ENCODE measurements at regions not wholly inside any gene's neighbourhood (a gene's known extent, or its start where the extent isn't known, plus 50 kb on each side); places are given as distances from the start of the nearest gene placed in this dataset.

DNA sequence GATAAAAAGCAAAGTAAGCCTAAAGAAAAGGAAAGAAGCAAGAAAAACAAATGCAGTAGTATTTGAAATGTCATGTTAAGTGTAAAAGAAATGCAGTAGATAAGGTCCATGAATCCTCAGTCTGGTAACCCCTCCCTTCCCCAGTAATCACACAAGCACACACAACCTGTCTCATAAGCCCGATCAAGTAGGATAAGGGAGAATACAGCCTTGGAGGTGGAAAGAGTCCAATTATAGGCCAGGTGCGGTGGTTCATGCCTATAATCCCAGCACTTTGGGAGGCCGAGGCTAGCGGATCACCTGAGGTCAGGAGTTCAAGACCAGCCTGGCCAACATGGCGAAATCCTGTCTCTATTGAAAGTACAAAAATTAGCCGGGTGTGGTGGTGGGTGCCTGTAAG is 117.9 kb downstream of the GADD45G start:
- no peak for DNase-seq (ENCODE audit: low read depth in 2 of 2)

DNA sequence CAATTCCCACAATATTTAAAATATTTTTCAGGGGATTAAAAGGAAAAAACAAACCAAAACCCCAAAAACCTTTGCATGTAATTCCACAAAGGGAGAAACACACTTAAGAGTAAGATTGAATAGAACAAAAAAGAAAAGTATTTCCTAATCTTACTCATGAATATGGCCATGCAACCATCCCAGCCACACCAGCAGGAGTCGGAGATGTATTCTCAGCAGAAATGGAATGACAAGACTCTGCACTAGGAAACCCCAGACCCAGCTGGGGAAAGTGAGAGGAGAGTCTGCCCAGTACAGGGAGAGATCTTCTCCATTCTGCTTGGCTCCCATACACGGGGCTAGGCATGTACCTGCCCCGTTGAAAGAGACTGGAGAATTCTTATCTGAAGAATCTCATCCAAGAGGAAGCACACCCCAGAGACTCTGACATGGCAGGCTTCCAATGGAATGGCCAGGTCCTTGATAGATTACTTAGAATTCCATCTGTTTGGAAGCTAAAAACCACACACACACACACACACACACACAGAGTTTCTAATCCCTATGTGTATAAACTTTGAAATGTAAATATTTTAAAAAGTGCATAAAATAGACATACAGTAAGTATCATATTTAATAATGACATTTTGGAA is 118.8 kb downstream of the GADD45G start:
- DNase-seq (ENCODE audit: low read depth in 2 of 2), result no peak

DNA sequence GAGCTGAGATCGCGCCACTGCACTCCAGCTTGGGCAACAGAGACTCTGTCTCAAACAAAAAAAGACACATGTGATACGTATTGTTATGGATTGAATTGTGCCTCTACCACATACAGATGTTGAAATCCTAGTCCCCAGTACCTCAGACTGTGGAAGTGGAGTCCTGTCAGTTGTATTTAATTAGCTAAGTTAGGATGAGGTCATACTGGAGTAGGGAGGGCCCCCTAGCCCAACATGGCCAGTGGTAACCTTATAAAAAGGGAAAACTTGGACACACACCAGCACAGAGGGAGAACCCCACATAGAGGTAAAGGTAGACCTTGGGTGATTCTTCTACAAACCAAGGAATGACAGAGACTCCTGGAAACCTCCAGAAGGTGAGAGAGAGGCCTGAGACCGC is 119.8 kb downstream of the GADD45G start:
- no peak for DNase-seq (ENCODE audit: low read depth in 2 of 2)

DNA sequence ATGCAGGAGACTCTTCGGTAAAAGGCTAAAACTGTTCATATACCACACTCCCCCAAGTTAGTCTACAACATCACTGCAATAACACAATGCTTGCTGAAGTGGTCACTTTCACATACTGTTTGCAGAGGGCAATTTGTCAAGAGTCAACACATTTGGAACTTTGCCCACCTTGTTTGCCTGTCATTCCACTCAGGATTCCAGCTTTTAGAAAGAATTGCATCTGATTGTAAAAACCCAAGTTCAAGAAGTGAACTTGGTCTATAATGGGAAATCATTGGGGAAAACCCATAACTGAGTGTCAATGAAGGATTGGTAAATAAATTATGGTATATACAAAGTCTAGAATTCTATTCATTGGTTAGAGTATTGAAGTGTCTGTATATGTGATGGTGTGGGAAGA is 120.5 kb downstream of the GADD45G start:
- no peak for DNase-seq (ENCODE audit: low read depth in 2 of 2)

DNA sequence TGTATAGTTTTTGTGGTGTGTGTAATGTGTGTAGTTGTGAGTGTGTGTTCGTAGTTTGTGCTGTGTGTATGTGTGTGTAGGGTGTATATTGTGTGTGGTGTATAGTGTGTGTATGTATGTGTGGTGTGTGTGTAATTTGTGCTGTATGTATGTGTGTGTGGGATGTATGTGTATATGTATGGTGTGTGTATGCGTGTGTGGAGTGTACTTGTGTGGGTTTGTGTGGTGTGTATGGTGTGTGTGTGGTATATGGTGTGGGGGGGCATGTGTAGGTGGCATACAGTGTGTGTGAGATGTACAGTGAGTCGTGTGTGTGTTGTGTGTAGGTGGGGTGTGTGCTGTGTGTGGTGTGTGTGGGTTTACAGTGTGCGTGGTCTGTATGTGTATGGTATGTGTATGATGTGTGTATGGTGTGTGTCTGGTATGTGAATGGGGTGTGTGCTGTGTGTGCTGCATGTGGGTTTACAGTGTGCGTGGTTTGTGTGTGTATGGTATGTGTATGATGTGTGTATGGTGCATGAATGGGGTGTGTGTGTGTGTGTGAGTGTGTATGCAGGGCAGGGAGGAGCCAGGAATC is 125.2 kb downstream of the GADD45G start:
- no peak for DNase-seq (ENCODE audit: low read depth in 2 of 2)

DNA sequence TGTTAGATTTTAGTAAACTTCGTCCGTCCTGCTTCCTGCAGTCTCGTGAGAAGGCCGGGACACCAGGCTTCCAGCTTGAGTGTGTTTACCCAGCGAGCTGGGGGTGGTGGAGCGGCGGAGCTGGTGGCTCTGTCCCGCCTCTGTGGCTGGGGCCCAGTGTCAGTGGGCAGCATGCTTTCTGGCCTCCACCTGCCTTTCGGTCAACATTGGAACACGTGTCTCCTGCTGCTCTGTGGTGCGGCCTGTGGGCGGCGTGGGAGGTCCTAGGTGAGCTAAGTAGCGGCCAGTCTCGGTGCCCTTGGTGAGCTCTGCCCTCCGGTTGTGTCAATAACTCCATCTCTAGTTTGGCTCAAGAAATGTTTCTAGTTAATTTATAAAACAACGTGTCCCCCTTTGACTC is 125.9 kb downstream of the GADD45G start:
- no peak for DNase-seq (ENCODE audit: low read depth in 2 of 2)

DNA sequence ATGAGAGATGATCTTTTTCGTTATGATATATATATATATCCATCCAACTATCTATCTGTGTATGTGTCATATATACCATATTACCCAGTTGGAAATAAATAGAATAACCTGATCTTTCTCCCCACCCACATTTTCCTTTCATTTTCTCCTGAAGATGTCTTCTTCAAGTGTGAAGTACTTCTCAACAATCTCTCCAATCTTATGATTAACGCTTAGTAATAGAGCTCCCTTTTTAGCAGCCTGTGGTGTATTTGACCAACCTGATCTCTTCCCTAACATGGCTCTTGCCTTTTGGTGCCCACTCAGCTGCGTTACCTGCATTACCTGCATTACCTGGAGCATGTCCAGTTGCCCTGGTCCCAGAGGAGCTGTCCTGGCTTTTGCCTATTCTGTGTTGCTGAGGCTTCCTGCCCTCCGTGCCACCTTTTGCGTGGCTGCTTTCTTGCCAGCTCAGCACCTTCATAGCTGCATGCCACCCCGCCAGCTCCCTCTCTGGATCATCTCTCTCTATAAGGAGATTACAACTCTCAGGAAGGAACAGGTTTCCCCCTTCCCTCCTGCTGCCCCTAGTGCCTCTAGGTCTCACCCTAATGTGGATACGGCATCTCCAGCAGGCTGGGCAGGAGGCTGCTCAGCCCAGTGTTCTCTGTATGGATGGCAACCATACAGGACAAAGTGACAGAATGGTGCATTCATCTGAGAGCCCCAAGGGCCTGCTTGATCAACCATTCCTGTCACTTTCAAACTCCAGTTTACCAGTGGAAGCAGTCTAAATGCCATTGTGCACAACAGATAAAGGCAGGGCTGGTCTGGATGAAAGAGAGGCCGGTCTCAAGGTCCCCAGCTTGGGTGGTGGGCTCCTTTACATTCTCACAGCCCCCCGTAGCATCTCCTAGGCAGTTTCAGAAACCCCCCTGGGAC is 126.7 kb downstream of the GADD45G start:
- DNase-seq (ENCODE audit: low read depth in 2 of 2), result no peak

DNA sequence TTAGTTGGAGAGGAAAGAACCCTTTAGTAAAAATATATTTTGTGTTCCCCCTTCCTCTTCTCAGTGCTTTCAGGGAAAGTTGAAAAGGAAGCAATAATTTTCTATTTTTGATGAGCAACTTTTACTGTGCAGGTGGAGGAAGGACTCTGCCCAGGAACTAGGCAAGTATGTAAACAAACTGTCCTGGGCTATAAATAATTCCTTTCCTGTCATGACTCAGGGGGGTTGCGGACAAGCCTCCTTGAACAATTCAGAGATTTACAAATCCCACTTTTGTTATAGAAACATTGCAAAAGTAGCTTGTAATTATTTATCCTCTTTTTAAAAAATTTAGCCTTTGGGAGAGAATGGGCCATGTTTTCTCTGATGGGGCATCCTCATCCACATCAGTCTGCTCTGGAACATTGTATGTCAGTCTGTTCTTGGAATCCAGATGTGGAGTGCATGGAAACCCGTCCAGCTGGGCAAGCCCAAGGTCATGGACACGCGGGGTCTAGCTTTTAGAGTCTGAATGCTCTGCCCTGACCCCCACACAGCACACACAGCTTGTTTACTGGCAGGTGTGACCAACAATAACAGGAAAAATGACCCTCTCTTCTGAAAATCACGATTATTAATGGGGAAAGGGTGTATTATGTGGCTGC is 127.6 kb downstream of the GADD45G start:
- no peak for DNase-seq (ENCODE audit: low read depth in 2 of 2)

DNA sequence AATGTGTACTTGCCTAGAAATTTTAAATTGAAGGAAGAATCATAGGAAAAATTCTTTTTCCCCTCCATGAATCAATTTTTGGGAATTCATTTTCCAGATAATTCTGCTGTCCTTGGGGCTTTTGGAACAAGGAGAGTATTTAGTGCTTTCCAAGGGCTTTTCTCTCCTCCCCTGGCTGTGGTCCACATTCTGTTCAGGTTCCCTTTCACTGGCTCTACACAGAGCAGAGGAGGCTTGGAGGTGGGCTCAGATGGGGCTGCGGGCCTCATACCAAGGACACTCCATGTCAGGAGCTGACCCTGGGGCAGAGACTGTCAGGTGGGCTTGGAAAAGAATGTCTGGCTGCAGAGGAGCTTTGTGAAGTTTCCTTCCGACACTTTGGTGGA is 128.1 kb downstream of the GADD45G start:
- DNase-seq (ENCODE audit: low read depth in 2 of 2), result no peak

DNA sequence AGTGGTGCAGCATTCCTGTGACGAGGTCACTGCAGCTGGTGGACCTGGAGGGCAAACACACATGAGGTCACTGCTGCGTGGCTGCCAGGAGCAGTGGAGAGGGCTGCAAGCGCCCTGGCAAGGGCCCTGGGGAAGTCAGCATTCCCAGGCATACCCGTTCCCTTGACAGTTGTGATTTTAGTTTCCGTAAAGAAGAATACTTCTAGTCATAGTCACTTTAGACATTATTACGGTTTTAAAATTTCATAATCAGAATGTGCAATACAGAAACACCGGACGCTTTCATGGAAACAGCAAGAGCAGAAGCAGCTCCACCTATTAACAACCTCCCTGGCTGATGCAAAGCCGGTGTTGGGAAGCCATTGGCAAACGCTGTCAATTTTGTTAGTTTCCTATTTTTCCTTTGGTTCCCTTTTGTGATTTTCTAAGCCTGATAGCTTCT is 129.8 kb downstream of the GADD45G start:
- DNase-seq (ENCODE audit: low read depth in 2 of 2), result no peak

DNA sequence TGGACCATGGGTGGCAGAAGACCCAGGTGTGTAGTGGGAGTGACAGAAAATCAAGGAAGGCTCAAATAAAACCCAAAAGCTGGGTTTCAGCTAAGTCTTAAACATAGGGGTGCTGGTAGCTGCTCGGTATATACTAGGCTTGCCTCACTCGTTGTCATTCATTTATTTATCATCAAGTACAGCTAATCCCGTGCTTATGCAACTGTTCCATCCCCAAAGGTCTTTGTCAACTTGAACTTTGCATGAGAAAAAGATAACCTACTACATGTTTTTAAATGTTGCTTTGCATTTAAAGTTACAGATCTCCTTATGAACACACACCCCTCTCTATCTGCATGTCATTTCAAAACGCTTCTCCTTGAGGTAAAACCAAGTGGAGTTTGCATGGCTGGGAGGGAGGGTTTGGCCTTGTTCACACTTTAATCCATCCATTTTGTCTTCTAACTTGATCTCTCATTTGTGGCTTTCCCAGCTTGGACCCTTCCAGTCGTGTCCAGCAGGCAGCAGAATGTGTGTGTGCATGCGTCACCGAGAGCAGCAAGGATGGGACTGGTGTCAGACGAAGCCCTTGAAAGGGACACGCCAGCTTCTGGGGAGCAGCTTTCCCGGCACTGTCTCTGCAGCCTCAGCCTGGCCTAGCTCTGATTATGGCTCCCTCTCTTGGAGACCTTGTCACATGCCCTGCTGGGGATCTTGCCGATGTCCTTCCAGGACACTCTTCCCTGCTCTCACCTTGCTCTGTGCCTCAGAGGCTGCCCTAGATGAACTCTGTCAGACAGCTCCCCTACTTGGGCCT is 133.5 kb downstream of the GADD45G start:
- DNase-seq (ENCODE audit: low read depth in 2 of 2), result no peak

DNA sequence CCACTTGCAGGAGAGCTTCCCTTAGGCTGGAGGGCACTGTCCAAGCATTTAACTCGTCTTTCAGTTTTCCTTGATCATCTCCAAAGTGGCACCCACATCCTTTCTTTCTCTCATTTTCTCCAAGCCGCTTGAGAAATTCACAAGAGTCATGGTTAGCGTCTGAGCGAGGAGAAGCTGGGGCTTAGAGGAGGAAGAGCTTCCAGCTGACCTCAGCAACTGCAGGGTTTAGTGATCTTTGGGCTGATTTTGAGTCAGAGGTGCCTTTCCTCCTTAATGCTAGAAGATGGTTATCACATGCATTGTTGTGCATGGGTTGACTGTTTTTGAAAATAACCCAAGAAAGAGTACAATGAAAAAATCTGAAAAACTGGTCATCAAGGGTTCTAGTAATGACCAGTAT is 134.7 kb downstream of the GADD45G start:
- DNase-seq (ENCODE audit: low read depth in 2 of 2), result no peak

DNA sequence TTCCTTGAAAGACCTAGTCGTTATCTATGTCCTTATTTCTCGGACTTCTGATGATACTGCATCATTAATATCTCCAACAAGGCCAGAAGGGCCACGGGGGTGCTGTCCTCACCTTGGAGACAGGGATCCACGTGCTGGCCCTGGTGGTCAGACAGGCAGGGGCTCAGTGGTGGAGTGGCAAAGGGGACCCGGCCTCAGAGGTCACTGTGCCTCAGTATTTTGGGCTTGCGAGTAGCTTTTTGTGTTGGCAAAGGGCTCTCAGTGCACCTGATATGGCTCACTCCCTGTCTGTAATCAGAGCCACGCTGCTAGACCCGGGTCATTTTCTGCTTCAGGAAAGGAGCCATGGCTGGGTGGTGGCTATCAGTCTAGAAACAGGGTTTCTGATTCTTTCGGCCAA is 135.1 kb downstream of the GADD45G start:
- DNase-seq (ENCODE audit: low read depth in 2 of 2), result no peak

DNA sequence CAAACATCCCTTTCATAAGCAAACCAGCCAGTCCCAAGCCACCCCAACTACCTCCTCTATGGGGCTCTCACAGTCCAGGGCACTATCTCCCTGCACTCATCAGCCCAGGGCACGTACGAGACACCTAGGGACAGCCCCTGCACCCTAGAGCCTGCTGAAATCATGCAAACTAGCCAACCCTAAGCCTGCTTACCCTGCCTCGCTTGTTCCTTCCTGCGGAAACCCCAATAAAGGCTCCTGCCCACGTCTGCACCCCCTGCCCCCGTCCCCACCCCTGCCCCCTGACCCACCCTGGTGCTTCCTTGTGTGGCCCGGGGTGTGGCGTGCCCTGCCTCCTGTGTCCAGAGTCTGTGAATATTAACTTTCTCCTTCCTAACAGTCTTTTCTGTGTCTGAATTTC is 135.9 kb downstream of the GADD45G start:
- peak in 1 of 2 donors; percentile 11 for DNase-seq (ENCODE audit: low read depth in 2 of 2)

DNA sequence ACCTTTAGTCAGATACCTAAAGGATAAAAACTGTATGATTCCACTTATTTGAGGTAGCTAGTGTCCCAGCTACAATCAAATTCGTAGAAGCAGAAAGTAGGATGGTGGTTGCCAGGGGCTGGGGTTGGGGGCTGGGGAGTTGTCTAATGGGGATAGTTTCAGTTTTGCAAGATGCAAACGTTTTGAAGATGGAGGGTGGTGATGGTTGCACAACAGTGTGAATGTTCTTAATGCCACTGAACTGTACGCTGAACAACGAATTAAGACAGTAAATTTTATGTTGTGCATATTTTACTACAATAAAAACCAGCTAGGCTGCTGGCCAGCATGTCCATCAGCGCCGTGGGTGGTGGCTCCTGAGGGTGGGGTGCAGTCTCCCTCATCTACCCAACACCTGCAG is 137.8 kb downstream of the GADD45G start:
- DNase-seq (ENCODE audit: low read depth in 2 of 2), result no peak

DNA sequence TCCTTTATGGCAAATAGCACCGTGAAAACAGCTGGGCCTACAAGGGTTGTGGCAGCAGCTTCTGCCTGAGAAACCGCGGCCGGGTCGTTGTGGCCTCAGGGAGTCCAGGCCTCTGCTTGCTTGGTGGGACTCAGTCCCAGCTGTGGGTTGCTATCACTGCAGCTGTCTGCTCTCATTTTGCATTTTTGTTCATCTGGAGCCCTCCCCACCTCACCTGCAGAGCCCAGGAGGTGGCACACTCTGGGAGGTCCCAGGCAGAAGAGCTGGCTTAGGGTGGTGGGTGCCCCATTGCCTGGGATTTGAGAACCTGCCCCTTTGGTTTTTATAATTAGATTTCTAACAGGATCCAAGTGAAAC is 138.4 kb downstream of the GADD45G start:
- DNase-seq (ENCODE audit: low read depth in 2 of 2), result no peak

DNA sequence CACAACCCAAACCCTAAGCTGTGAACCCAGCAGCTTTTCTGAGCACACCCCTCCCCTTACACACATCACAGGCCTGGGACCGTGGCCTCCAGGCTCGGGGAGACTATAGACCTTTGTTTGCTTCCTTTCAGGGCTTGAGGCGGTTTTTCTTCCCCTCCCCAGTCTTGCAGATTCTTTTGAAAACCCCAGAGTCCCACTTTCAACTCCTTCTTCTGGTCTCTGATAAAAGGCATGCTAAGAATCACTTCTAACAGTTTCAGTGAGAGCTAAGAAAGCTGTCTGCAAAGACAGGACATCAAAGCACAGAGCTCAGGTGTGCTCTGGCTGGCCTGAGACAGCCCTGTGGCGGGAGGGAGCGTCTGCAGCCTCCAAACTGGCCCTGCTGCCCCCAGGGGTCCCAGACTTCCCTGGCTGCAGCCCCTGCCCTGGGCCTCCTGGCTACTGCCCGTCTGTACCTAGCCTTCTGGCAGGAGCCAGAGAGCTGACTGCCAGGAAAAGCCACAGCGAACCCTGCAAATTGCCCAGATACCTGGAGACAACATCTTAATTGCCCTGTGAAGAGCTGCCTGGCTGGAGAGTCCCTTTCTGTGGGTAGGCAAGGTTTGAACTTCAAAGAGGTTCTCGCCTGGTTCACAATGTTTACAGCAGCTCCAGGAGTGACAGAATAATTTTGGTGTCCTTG is 138.9 kb downstream of the GADD45G start:
- no peak for DNase-seq (ENCODE audit: low read depth in 2 of 2)

DNA sequence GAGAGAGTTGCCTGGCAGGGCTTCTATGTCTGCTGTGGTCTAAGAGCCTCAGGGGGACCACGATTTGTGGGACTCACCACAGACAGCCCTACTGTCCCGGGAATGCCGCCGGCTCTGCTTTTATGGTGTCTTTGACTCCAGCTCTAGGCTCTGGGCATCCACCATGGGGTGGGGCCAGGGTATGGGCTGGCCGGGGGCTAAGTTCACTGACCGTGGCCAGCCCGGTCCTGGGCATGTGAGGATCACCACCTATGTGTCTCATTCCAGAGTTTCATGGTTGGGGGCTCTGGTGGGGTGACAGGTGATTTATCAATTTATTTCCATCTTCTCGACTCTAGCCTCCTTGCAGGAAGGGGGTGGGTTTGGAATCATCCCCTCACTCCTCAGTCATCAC is 139.4 kb downstream of the GADD45G start:
- no peak for DNase-seq (ENCODE audit: low read depth in 2 of 2)

DNA sequence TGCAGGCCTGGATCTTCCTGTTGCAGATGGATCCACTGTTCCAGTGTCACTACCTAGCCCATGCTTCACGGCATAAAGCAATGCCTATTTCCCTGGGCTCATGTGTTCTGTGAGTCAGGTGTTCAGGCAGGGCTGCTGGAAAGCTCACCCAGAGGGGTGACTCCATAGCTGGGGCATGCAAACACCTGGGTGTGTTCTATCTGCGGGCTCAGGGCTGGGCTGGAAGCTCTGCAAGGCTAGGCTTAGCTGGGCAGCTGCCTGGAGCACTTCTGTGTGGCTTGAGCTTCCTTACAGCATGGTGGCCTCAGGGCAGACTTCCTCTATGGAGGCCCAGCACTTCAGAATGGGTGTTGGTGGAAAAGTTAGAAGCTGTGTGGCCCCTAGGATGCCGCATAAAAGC is 139.9 kb downstream of the GADD45G start:
- DNase-seq (ENCODE audit: low read depth in 2 of 2), result no peak

DNA sequence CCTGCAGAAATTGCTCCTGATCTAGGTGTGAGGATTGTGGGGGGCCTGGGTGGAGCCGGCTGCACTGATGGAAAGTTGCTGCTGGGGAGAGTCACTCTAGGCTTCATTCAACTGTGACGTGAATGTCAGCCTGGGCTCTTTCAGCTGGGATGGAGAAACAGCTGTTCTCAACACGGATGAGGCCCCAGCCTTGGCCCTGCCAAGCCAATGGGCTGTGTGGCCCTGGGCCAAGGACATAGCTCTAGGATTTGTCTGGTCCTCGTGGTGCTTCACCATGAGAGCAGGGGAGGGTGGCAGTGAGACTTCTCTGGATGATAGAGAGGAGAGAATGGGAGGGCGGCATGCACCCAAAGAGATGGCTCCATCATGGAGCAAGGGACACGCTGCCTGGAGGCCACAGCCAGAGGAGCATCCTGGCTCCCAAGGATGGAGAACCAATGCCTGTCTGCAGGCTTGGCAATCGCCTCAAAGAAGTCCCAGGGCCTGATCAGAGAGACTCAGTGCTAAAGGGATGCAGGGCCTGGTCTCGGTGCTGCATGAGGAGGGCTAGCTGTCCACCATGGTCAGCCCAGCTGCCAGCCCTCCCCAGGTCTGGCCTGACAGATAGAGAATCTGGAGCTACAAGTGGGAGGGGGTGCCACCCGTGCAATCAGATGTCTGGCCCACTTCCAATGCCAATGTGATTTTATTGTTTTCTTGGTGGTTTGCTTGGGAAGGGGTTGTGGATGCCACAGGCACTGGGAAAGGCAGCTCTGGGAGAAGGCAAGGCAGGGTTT is 141.0 kb downstream of the GADD45G start:
- no peak for DNase-seq (ENCODE audit: low read depth in 2 of 2)
